Trophoblast cell (in vitro differentiated cells and primary cell): ENCODE measurements at regions not wholly inside any gene's neighbourhood (a gene's known extent, or its start where the extent isn't known, plus 50 kb on each side); places are given as distances from the start of the nearest gene placed in this dataset.
A peak's percentile ranks its signal among the peaks of the same experiment; 100 is the strongest.
"Not testable (repeated sequence)": the region's sequence is repeated elsewhere in the genome, so short reads cannot be mapped to it uniquely, and the experiment has no call there.

ENCODE experiments used
- DNase-seq, 2 donors: peaks; one replicate each; pipeline ENCODE4 v3.0.0-alpha.2; 2016
- H2AFZ ChIP-seq: 2 replicates; pipeline ENCODE4 v1.6.1; 2013; ENCODE audit warnings: low read length, moderate library complexity, mild to moderate bottlenecking; ENCODE audit not compliant: insufficient read depth, poor library complexity
- H2AK5ac ChIP-seq: 2 replicates; pipeline ENCODE4 v1.6.1; 2013; ENCODE audit warnings: mild to moderate bottlenecking, low read length
- H2BK120ac ChIP-seq: 2 replicates; pipeline ENCODE4 v1.6.1; 2013; ENCODE audit warnings: low read length, mild to moderate bottlenecking, moderate library complexity; ENCODE audit not compliant: insufficient read depth, poor library complexity
- H2BK12ac ChIP-seq: 2 replicates; pipeline ENCODE4 v1.6.1; 2013; ENCODE audit warnings: mild to moderate bottlenecking, low read length, moderate library complexity
- H2BK5ac ChIP-seq: 2 replicates; pipeline ENCODE4 v1.6.1; 2013; ENCODE audit warnings: low read length, low read depth, moderate library complexity, mild to moderate bottlenecking; ENCODE audit not compliant: poor library complexity
- H3K14ac ChIP-seq: 2 replicates; pipeline ENCODE4 v1.6.1; 2013; ENCODE audit warnings: mild to moderate bottlenecking, low read length
- H3K18ac ChIP-seq: 2 replicates; pipeline ENCODE4 v1.6.1; 2013; ENCODE audit warnings: mild to moderate bottlenecking, low read length
- H3K23ac ChIP-seq: 2 replicates; pipeline ENCODE4 v1.6.1; 2013; ENCODE audit warnings: low read length
- H3K27ac ChIP-seq: 2 replicates; pipeline ENCODE4 v1.5.1; 2013; ENCODE audit warnings: low read depth, mild to moderate bottlenecking, inconsistent platforms, low read length, moderate library complexity
- H3K27me3 ChIP-seq: 2 replicates; pipeline ENCODE4 v1.6.1; 2013; ENCODE audit warnings: inconsistent platforms, mild to moderate bottlenecking, low read length, moderate library complexity; ENCODE audit not compliant: insufficient read depth
- H3K36me3 ChIP-seq, 2 experiments: 1 replicate in 1 of 2; 2 replicates in 1 of 2; pipeline ENCODE4 v1.6.1; 2013; ENCODE audit warnings: low read length in 2 of 2, mild to moderate bottlenecking in 2 of 2, moderate library complexity in 1 of 2; ENCODE audit not compliant: insufficient read depth in 2 of 2, control insufficient read depth in 1 of 2
- H3K4ac ChIP-seq: 2 replicates; pipeline ENCODE4 v1.6.1; 2013; ENCODE audit warnings: low read depth, mild to moderate bottlenecking, low read length, moderate library complexity
- H3K4me1 ChIP-seq, 2 experiments: 1 replicate in 1 of 2; 2 replicates in 1 of 2; pipeline ENCODE4 v1.6.1; 2013; ENCODE audit warnings: low read length in 2 of 2, mild to moderate bottlenecking in 2 of 2, moderate library complexity in 1 of 2; ENCODE audit not compliant: insufficient read depth in 2 of 2, control insufficient read depth in 1 of 2
- H3K4me2 ChIP-seq: 2 replicates; pipeline ENCODE4 v1.6.1; 2013; ENCODE audit warnings: inconsistent platforms, mild to moderate bottlenecking, low read length, moderate library complexity
- H3K4me3 ChIP-seq: 2 replicates; pipeline ENCODE4 v1.5.1; 2013; ENCODE audit warnings: mild to moderate bottlenecking, low read depth, low read length, inconsistent platforms
- H3K79me1 ChIP-seq: one replicate; pipeline ENCODE4 v1.6.1; 2013; ENCODE audit warnings: low read length
- H3K79me2 ChIP-seq: 2 replicates; pipeline ENCODE4 v1.6.1; 2013; ENCODE audit warnings: low read length, mild to moderate bottlenecking; ENCODE audit not compliant: control insufficient read depth, insufficient read depth, poor library complexity
- H3K9ac ChIP-seq: 2 replicates; pipeline ENCODE4 v1.6.1; 2013; ENCODE audit warnings: mild to moderate bottlenecking, low read length
- H3K9me3 ChIP-seq: 2 replicates; pipeline ENCODE4 v1.6.1; 2013; ENCODE audit warnings: low read depth, mild to moderate bottlenecking, control low read depth, inconsistent platforms, low read length; ENCODE audit not compliant: insufficient read depth
- H4K12ac ChIP-seq: 2 replicates; pipeline ENCODE4 v1.6.1; 2013; ENCODE audit warnings: low read depth, mild to moderate bottlenecking, low read length, moderate library complexity
- H4K8ac ChIP-seq: 2 replicates; pipeline ENCODE4 v1.6.1; 2013; ENCODE audit warnings: low read depth, mild to moderate bottlenecking, low read length, moderate library complexity
- H4K91ac ChIP-seq: one replicate; pipeline ENCODE4 v1.6.1; 2013; ENCODE audit warnings: low read depth, mild to moderate bottlenecking, low read length, moderate library complexity
- WGBS: extraction: QIAGEN DNeasy Blood & Tissue Kit; methylation state at CpG from one replicate; pipeline ENCODE4 v1.1.7; 2013; ENCODE audit warnings: missing lambda C conversion rate; ENCODE audit not compliant: insufficient read length, insufficient coverage; ENCODE audit errors: extremely low coverage; 5-methylcytosine and 5-hydroxymethylcytosine counted together

GRCh38 chr10:27373566-27374160 is 130.4 kb upstream of the RAB18 start:
- H2BK120ac ChIP-seq = no peak overlapping the region
- H2AFZ ChIP-seq = no peak overlapping the region
- no peak overlapping the region for H3K9ac ChIP-seq
- no peaks in the 10 kb centered on the region for H3K36me3 ChIP-seq
- H3K23ac ChIP-seq = no peak overlapping the region
- no peaks in the 10 kb centered on the region for H3K9me3 ChIP-seq
- WGBS = no CpG with 5 or more reads among the region's 5 CpGs
- H4K8ac ChIP-seq = no peak overlapping the region
- no peak overlapping the region for H3K14ac ChIP-seq
- H3K27ac ChIP-seq = no peak overlapping the region
- no peak overlapping the region for H2BK5ac ChIP-seq
- no peaks in the 10 kb centered on the region for H3K79me2 ChIP-seq
- no peak overlapping the region for H3K4me3 ChIP-seq
- no peaks in the 10 kb centered on the region for H3K27me3 ChIP-seq
- H3K4me1 ChIP-seq = no peaks in the 10 kb centered on the region
- no peak overlapping the region for H3K4ac ChIP-seq
- no peak overlapping the region for H3K4me2 ChIP-seq
- H3K18ac ChIP-seq = no peak overlapping the region
- no peak overlapping the region for H2AK5ac ChIP-seq
- no peak overlapping the region for H4K12ac ChIP-seq
- H4K91ac ChIP-seq = no peak overlapping the region
- H2BK12ac ChIP-seq = no peak overlapping the region
- DNase-seq = no peak
- H3K79me1 ChIP-seq = no peaks in the 10 kb centered on the region

GRCh38 chr10:27372095-27372494 is 131.5 kb upstream of the ACBD5 start:
- H3K4me1 ChIP-seq = no peaks in the 10 kb centered on the region
- H3K36me3 ChIP-seq = no peaks in the 10 kb centered on the region
- WGBS = no CpG with 5 or more reads among the region's 5 CpGs

GRCh38 chr10:27371375-27371774 is 130.8 kb upstream of the ACBD5 start:
- not testable (repeated sequence) for H3K79me1 ChIP-seq, H3K4me1 ChIP-seq, H3K27me3 ChIP-seq, H2AK5ac ChIP-seq, H3K9me3 ChIP-seq, H2AFZ ChIP-seq, H2BK12ac ChIP-seq, H3K14ac ChIP-seq, H3K4ac ChIP-seq, DNase-seq, H3K4me3 ChIP-seq, H4K8ac ChIP-seq, H3K79me2 ChIP-seq, H3K36me3 ChIP-seq, H3K4me2 ChIP-seq, H4K12ac ChIP-seq, H2BK5ac ChIP-seq, H3K27ac ChIP-seq, H2BK120ac ChIP-seq, H3K18ac ChIP-seq, H3K23ac ChIP-seq, H4K91ac ChIP-seq, H3K9ac ChIP-seq
- no CpG with 5 or more reads among the region's 5 CpGs for WGBS

More at GRCh38 chr10:27372095-27372494, 131.5 kb upstream of the ACBD5 start:
- Histone ChIP-seq H3K9me3 (no peaks in the 10 kb centered on the region), H3K4me3 (no peak overlapping the region), H3K79me1 (no peaks in the 10 kb centered on the region), H2BK120ac (no peak overlapping the region), H3K18ac (no peak overlapping the region), H4K12ac (no peak overlapping the region), H2AFZ (no peak overlapping the region), H3K4ac (no peak overlapping the region), H3K27me3 (no peaks in the 10 kb centered on the region), H3K4me2 (no peak overlapping the region), H3K14ac (no peak overlapping the region), H2BK5ac (no peak overlapping the region), H3K9ac (no peak overlapping the region), H3K27ac (no peak overlapping the region), H4K8ac (no peak overlapping the region), H2AK5ac (no peak overlapping the region), H4K91ac (no peak overlapping the region), H3K23ac (no peak overlapping the region), H2BK12ac (no peak overlapping the region), H3K79me2 (no peaks in the 10 kb centered on the region)
- DNase-seq = no peak

- WGBS = no CpG with 5 or more reads among the region's 3 CpGs
- Histone ChIP-seq H2AFZ (no peak overlapping the region), H3K27ac (no peak overlapping the region), H4K8ac (no peak overlapping the region), H4K12ac (no peak overlapping the region), H4K91ac (no peak overlapping the region), H3K4me1 (no peaks in the 10 kb centered on the region), H3K36me3 (no peaks in the 10 kb centered on the region), H3K9ac (no peak overlapping the region), H3K4ac (no peak overlapping the region), H3K4me2 (no peak overlapping the region), H3K18ac (no peak overlapping the region), H2BK120ac (no peak overlapping the region), H2BK5ac (no peak overlapping the region), H3K23ac (no peak overlapping the region), H2AK5ac (no peak overlapping the region), H2BK12ac (no peak overlapping the region), H3K9me3 (no peaks in the 10 kb centered on the region), H3K79me1 (no peaks in the 10 kb centered on the region), H3K79me2 (no peaks in the 10 kb centered on the region), H3K14ac (no peak overlapping the region), H3K4me3 (no peak overlapping the region), H3K27me3 (no peaks in the 10 kb centered on the region)
- peak in 1 of 2 donors; percentile 27 for DNase-seq
Observed at GRCh38 chr10:27369880-27370279, 129.3 kb upstream of the ACBD5 start.
